GM12878 (cell line): ENCODE measurements at regions not wholly inside any gene's neighbourhood (a gene's known extent, or its start where the extent isn't known, plus 50 kb on each side); places are given as distances from the start of the nearest gene placed in this dataset.

ENCODE experiments used
- ATAC-seq: fragments of 200-7000 bp; cut with Tn5 transposase; 3 replicates; pipeline ENCODE4 v1.9.1; 2020; ENCODE audit warnings: mild to moderate bottlenecking, moderate library complexity
- BruUV-seq: library from RNA; stranded (reverse); fragments of 400-500 nt; replicated peaks from 2 replicates; lab custom pipeline; 2021; lab: Mats Ljungman, UMichigan
- CTCF ChIA-PET: fragments of 300-600 bp; sonication (Branson Sonifier 250); formaldehyde crosslinking; extraction: SDS; loops from one replicate; lab custom pipeline; 2021; ENCODE audit warnings: inconsistent platforms; lab: Yijun Ruan, JAX
- POLR2A ChIA-PET: fragments of 350-600 bp; formaldehyde crosslinking; extraction: SDS; loops from one replicate; lab custom pipeline; 2021; ENCODE audit warnings: inconsistent platforms; lab: Charles Lee
- RAD21 ChIA-PET: fragments of 300-600 bp; sonication (Branson Sonifier 250); formaldehyde crosslinking; loops from one replicate; lab custom pipeline; 2023; ENCODE audit warnings: antibody characterized with exemption; ENCODE audit not compliant: unreplicated experiment; lab: Charles Lee
- SMC1A ChIA-PET: fragments of 300-600 bp; sonication (Branson Sonifier 250); formaldehyde crosslinking; loops from one replicate; lab custom pipeline; 2023; ENCODE audit not compliant: unreplicated experiment, uncharacterized antibody; lab: Charles Lee
- DNase-seq: peaks from one replicate; pipeline ENCODE4 v3.0.0-alpha.2; 2011; ENCODE audit warnings: low read depth, low spot score
- FAIRE-seq: peaks from 3 replicates; lab custom pipeline; 2011; peaks lifted over from hg19 to GRCh38; lab: Jason Lieb, UNC
- H2AFZ ChIP-seq: 2 replicates; pipeline ENCODE4 v1.6.0; 2011; ENCODE audit warnings: low read depth, low read length, control low read depth; ENCODE audit not compliant: control insufficient read depth
- H3K27ac ChIP-seq: 2 replicates; pipeline ENCODE4 v1.5.1; 2011; ENCODE audit warnings: control low read depth; ENCODE audit not compliant: control insufficient read depth, insufficient read depth
- H3K27me3 ChIP-seq, 2 experiments: replicated peaks in 1 of 2; 2 replicates each; pipeline versions ENCODE4 v1.6.0 to v1.6.1; 2011; ENCODE audit warnings: low read length in 1 of 2; ENCODE audit not compliant: control insufficient read depth in 2 of 2, insufficient read depth in 2 of 2
- H3K36me3 ChIP-seq, 2 experiments: 2 replicates each; pipeline ENCODE4 v1.5.1; 2011; ENCODE audit warnings: low read length in 1 of 2; ENCODE audit not compliant: control insufficient read depth in 2 of 2, insufficient read depth in 2 of 2
- H3K4me1 ChIP-seq: 2 replicates; pipeline ENCODE4 v1.6.1; 2011; ENCODE audit warnings: mild to moderate bottlenecking, low read length, moderate library complexity, mixed read lengths; ENCODE audit not compliant: control insufficient read depth, insufficient read depth
- H3K4me2 ChIP-seq: 2 replicates; pipeline ENCODE4 v1.6.0; 2011; ENCODE audit warnings: control low read depth; ENCODE audit not compliant: control insufficient read depth, insufficient read depth
- H3K4me3 ChIP-seq: fragments of 200-600 bp; sonication (generic); 2 replicates; pipeline ENCODE4 v1.5.1; 2016
- H3K79me2 ChIP-seq: 2 replicates; pipeline ENCODE4 v1.6.0; 2011; ENCODE audit warnings: low read length; ENCODE audit not compliant: control insufficient read depth, insufficient read depth
- H3K9ac ChIP-seq: 2 replicates; pipeline ENCODE4 v1.8.0; 2011; ENCODE audit warnings: low read length, control low read depth, mixed read lengths; ENCODE audit not compliant: control insufficient read depth, insufficient read depth
- H3K9me3 ChIP-seq: replicated peaks from 3 replicates; pipeline ENCODE4 v1.5.1; 2011; ENCODE audit warnings: mild to moderate bottlenecking, low read length; ENCODE audit not compliant: control insufficient read depth, insufficient read depth
- H4K20me1 ChIP-seq: 2 replicates; pipeline ENCODE4 v1.6.0; 2011; ENCODE audit not compliant: control insufficient read depth, insufficient read depth
- CHD1 ChIP-seq: IDR thresholded peaks from 2 replicates; pipeline ENCODE4 v1.6.1; 2012; ENCODE audit warnings: low read depth, low read length, improper control_type of control experiment
- CREB1 ChIP-seq: IDR thresholded peaks from 2 replicates; pipeline ENCODE4 v1.6.1; 2012; ENCODE audit warnings: low read depth, mild to moderate bottlenecking, inconsistent platforms
- EGR1 ChIP-seq, 2 experiments: IDR thresholded peaks; 1 replicate in 1 of 2; 2 replicates in 1 of 2; pipeline ENCODE4 v1.6.1; 2011 to 2012; ENCODE audit warnings: low read depth in 2 of 2, low read length in 2 of 2, borderline replicate concordance in 1 of 2, mild to moderate bottlenecking in 1 of 2, moderate library complexity in 1 of 2
- KDM1A ChIP-seq: fragments of 200-600 bp; sonication (generic); IDR thresholded peaks from 2 replicates; pipeline ENCODE4 v1.6.1; 2016; ENCODE audit warnings: borderline replicate concordance
- LARP7 ChIP-seq: fragments of 450-650 bp; IDR thresholded peaks from 2 replicates; pipeline ENCODE4 v1.6.1; 2017; ENCODE audit warnings: mild to moderate bottlenecking
- NFYA ChIP-seq: IDR thresholded peaks from 2 replicates; pipeline ENCODE4 v1.6.1; 2011; ENCODE audit warnings: low read depth, mild to moderate bottlenecking, low read length, improper control_type of control experiment, borderline replicate concordance
- PAX5 ChIP-seq: IDR thresholded peaks from 2 replicates; pipeline ENCODE4 v1.6.1; 2011; ENCODE audit warnings: low read depth, low read length, borderline replicate concordance
- RB1 ChIP-seq: fragments of 450-650 bp; formaldehyde crosslinking; IDR thresholded peaks from 2 replicates; pipeline ENCODE4 v1.6.1; 2017; ENCODE audit warnings: mild to moderate bottlenecking, borderline replicate concordance
- SMAD1 ChIP-seq: fragments of 450-650 bp; IDR thresholded peaks from 2 replicates; pipeline ENCODE4 v1.6.1; 2018; ENCODE audit warnings: mild to moderate bottlenecking, low read depth; ENCODE audit not compliant: partially characterized antibody
- SMC3 ChIP-seq: IDR thresholded peaks from 2 replicates; pipeline ENCODE4 v1.6.1; 2011; ENCODE audit warnings: low read length, improper control_type of control experiment, borderline replicate concordance
- SREBF2 ChIP-seq: IDR thresholded peaks from 2 replicates; pipeline ENCODE4 v1.6.1; 2012; ENCODE audit warnings: mild to moderate bottlenecking, low read length
- TAF1 ChIP-seq: IDR thresholded peaks from 2 replicates; pipeline ENCODE4 v1.6.1; 2011; ENCODE audit warnings: mild to moderate bottlenecking, low read depth, low read length, borderline replicate concordance
- TCF3 ChIP-seq: IDR thresholded peaks from 2 replicates; pipeline ENCODE4 v1.6.1; 2012; ENCODE audit warnings: low read depth, mild to moderate bottlenecking, low read length, borderline replicate concordance; ENCODE audit not compliant: insufficient read depth
- WRNIP1 ChIP-seq: IDR thresholded peaks from 2 replicates; pipeline ENCODE4 v1.6.1; 2011; ENCODE audit warnings: low read depth, low read length, improper control_type of control experiment, borderline replicate concordance
- ZNF622 ChIP-seq: fragments of 450-650 bp; IDR thresholded peaks from 2 replicates; pipeline ENCODE4 v1.6.1; 2017; ENCODE audit warnings: mild to moderate bottlenecking, inconsistent platforms
- ZSCAN29 ChIP-seq: fragments of 450-650 bp; IDR thresholded peaks from 2 replicates; pipeline ENCODE4 v1.6.1; 2017; ENCODE audit warnings: mild to moderate bottlenecking, moderate library complexity
- WGBS: methylation state at CpG from one replicate; pipeline ENCODE4 v1.1.6; 2016; ENCODE audit warnings: low lambda C conversion rate; ENCODE audit not compliant: insufficient replicate concordance, insufficient coverage; ENCODE audit errors: missing lambda C conversion rate; 5-methylcytosine and 5-hydroxymethylcytosine counted together
- in situ Hi-C: fragments of 300-500 bp; cut with MboI; formaldehyde crosslinking; loops from 9 replicates; pipeline ENCODE4 v1.14.3; 2018; ENCODE audit warnings: mixed read lengths
- intact Hi-C: fragments of 100-400 bp; cut with micrococcal nuclease; formaldehyde crosslinking; loops from one replicate; pipeline ENCODE4 v1.14.2; 2022; ENCODE audit not compliant: unreplicated experiment

DNA sequence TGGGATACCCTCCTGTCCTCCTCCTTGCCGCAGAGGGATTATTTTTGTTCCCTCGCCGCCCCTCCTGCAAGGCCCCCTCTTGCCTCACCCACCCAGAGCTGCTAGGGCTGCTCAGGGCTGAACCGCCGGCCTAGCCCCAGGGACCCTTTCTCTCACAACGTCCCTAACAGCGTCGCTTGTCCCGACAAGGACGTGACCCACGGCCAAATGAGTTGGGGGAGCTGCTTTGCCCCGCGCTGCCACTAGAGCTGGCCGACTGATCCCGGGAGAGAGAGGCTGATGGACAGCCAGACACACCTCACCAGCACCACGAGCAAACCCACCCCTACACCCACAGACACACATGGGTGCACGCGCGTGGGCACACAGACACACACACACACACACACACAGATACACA is 154.6 kb upstream of the ALG10B start:
- FAIRE-seq (no peak), DNase-seq (no peak), ATAC-seq (no peak)
- Histone ChIP-seq H3K4me3 (no peak overlapping the region), H2AFZ (no peak overlapping the region), H3K4me2 (no peak overlapping the region), H3K36me3 (no peaks in the 10 kb centered on the region), H3K27ac (no peak overlapping the region), H3K9me3 (no peaks in the 10 kb centered on the region; the same call in 2 of the 3 replicates), H4K20me1 (no peaks in the 10 kb centered on the region), H3K79me2 (no peaks in the 10 kb centered on the region), H3K9ac (no peak overlapping the region), H3K4me1 (no peaks in the 10 kb centered on the region), H3K27me3 (no peaks in the 10 kb centered on the region)
- SMC1A ChIA-PET, result no interaction called here
- CTCF ChIA-PET, result no interaction called here
- intact Hi-C loops (no loop called here), in situ Hi-C loops (no loop called here)
- WGBS, result 71% methylated on average over 18 of the region's 19 CpGs
- POLR2A ChIA-PET, result no interaction called here
- no TSS peak for BruUV-seq
- RAD21 ChIA-PET, result no interaction called here
- TF ChIP-seq ZSCAN29, result no peak
- TF ChIP-seq SMC3, result no peak
- no peak for TF ChIP-seq NFYA
- no peak for TF ChIP-seq LARP7
- no peak for TF ChIP-seq ZNF622

GRCh38 chr12:38162708-38163441 is 153.7 kb upstream of the ALG10B start:
- ATAC-seq (no peak), DNase-seq (no peak), FAIRE-seq (no peak)
- no peak overlapping the region for H3K4me3 ChIP-seq
- no peak overlapping the region for H3K27ac ChIP-seq
- no peak for TF ChIP-seq SREBF2
- TF ChIP-seq TAF1, result no peak
- TF ChIP-seq CHD1, result no peak
- no peak for TF ChIP-seq KDM1A
- no peak for TF ChIP-seq TCF3
- no peak for TF ChIP-seq WRNIP1
- no peak for TF ChIP-seq SMAD1
- no peak for TF ChIP-seq ZSCAN29
- TF ChIP-seq PAX5, result no peak
- TF ChIP-seq CREB1, result no peak
- TF ChIP-seq RB1, result no peak
- no peak for TF ChIP-seq EGR1 (IDR thresholded peaks at IDR 0.05; ENCODE audit: borderline replicate concordance in 1 of 2, low read depth in 2 of 2, low read length in 2 of 2)
- H3K4me2 ChIP-seq, result no peak overlapping the region
- no peaks in the 10 kb centered on the region for H3K36me3 ChIP-seq
- H3K9ac ChIP-seq, result no peak overlapping the region
- no peaks in the 10 kb centered on the region for H3K4me1 ChIP-seq
- no peaks in the 10 kb centered on the region; the same call in 2 of the 3 replicates for H3K9me3 ChIP-seq
- BruUV-seq, result no TSS peak
- intact Hi-C loops, result no loop called here
- WGBS, result 55% methylated on average over 32 of the region's 35 CpGs
- RAD21 ChIA-PET, result no interaction called here
- H2AFZ ChIP-seq, result no peak overlapping the region
- CTCF ChIA-PET, result no interaction called here
- no peaks in the 10 kb centered on the region for H4K20me1 ChIP-seq
- POLR2A ChIA-PET, result no interaction called here
- no peaks in the 10 kb centered on the region for H3K79me2 ChIP-seq
- in situ Hi-C loops, result no loop called here
- H3K27me3 ChIP-seq, result no peaks in the 10 kb centered on the region
- SMC1A ChIA-PET, result no interaction called here
